ENCODE measurements at regions not wholly inside any gene's neighbourhood (a gene's known extent, or its start where the extent isn't known, plus 50 kb on each side); places are given as distances from the start of the nearest gene placed in this dataset.

DNA sequence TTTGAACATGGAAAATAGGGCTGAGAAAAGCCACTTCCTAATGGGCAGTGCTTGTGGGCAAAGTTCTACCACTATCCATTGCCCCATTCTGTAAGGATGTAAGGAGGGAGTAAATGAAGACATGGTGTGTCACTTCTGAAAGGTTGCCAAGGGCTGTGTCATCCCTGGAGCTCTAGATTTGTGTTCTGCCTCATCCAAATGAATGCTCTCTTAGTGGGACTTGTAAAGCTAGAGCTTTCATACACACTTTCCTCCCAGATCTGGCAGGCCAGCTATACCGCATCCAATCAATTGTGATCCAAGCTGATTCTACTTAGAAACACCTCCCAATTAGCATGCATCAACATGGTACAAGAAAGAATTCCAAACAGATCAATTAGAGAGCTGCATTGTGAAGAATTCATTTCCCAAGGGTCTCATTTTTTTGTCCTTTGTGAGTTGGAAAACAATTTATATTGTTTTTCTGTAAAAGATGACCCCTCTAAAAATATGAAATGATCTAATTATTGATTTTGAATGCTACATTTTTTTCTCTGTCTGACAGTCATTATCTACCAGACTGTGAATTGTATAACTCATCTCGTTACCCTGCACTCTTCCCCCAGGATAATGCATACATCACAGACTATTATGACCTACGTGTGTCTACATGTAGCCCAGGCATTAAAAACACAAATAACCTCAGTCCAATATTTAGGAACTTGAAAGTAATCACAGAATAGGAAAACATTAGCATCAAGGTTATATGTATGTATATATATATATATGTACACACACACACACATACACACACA is 117.1 kb upstream of the DUSP10 start:
- TF ChIP-seq SUZ12 (IDR thresholded peaks at IDR 0.05; ENCODE audit: extremely low read depth, insufficient read depth, insufficient read length) (no peak), ZNF274 (IDR thresholded peaks at IDR 0.05; ENCODE audit: low read depth, low read length) (no peak), YY1 (IDR thresholded peaks at IDR 0.05; ENCODE audit: insufficient read depth, insufficient read length) (no peak)

Data from NT2/D1 (cell line).